ENCODE measurements at regions not wholly inside any gene's neighbourhood (a gene's known extent, or its start where the extent isn't known, plus 50 kb on each side); places are given as distances from the start of the nearest gene placed in this dataset.
"Not testable (repeated sequence)": the region's sequence is repeated elsewhere in the genome, so short reads cannot be mapped to it uniquely, and the experiment has no call there.

- not testable (repeated sequence) for DNase-seq
These were observed 358.2 kb upstream of the C1orf174 start for GRCh38 chr1:4258146-4258777.

- no peak for DNase-seq
These were observed 361.3 kb upstream of the C1orf174 start for GRCh38 chr1:4261327-4261726.

DNA sequence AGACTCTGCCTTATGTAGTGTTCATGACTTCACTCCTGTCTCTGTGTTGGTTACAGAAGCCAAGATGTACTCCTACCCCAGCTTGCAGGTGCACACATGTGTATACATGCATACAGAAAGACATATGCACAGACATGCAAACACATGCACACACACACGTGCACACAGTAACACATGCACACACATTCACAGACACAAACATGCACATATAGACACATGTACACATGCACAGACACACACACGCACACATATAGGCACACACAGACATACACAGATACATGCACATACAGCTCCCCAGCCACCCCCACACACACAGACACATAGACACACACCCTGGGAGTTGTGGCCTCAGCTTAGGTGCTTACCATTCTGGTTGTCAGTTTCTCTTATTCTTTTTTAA is 362.6 kb upstream of the C1orf174 start:
- no peak for DNase-seq

- no peak for DNase-seq
These were observed 363.6 kb upstream of the C1orf174 start for GRCh38 chr1:4263699-4264098.

- DNase-seq = no peak
These were observed 365.8 kb upstream of the C1orf174 start for GRCh38 chr1:4265836-4266235.

DNA sequence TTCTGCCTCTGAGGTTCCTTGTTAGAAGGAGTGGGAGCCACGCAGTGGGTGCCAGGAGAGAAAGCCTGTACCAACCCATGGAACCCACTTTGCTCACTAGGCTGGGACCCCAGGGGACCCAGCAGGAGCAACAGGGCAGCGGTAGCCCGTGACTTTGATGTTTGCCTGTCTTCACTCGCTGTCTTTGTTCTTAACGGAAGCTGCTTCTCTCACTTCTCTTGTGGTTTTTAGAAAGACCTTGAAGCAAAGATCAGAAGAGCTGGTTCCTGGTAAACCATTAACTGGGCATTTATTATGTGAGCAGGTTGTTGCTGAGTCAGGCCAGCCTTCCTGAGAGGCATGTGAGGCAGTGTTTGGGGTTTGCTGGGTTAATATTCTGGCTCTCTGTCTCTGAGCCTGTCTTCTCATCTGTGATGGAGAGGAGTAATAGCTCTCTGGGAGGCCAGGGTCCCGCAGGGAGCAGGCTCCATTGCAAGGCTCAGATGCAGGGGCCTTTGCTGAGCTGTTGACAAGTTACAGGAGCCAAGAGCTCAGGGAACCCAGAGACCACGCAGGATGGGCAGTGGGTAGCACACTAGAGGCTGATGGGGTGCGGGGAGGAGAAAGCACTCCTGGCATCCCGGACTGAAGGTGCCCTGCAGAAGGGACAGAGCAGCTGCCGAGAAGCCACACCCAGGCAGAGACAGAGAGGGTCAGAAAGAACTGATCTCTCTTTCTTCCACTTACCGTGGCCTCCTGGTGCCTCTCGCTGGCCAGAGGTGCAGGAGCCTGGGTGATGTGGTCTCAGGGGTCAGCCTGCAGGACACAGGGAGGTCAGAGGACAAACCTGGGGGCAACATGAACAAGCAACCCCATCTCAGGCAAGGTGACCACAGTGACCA is 367.5 kb upstream of the C1orf174 start:
- DNase-seq = no peak

DNA sequence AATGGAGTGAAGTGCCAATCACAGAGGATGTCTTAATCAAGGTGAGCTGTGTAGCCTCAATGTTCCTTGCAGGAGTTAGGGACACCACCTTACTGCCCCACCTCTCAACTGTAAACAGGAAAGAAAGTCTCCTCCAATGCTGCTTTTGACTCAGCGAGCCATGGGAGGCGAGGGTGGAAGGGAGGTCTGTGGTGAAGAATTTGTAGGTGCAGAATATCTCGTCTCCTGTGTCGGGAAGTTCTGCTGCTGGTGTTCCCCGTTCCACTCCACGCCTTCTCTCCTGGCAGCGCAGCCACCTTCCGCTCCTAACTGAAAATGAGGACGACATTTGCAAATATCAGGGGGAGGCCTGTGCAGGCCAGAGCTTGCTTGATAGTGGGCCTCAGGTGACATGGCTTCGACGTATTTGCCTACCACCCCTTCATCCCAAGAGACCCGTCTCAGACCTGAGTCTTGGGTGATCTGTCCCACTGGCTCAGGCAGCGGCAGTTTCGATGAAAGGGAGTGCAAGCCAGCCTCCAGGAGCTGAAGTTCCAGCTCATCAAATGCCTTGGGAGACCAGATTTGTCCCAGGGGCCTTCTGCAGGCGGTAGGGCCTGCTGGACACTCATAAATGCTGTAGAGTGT is 368.3 kb upstream of the C1orf174 start:
- DNase-seq = no peak

DNA sequence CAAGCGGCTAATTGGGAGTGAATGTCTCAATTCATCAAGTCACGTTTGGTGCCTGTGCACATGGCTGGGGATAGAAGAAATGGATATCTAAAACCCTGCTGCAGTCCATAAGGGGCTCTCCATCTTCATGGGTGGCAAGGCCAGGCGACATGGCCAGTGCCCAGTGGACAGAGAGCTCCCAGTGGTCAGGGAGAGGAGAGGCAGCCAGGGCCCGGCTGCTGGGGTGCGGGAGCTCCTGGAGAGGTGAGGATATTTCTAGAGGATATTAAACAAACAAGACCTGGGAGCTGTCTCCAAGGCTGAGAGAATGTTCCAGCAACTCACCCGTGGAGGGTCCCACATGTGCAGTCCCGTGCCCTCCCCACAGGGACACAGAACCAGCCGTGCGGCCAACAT is 368.8 kb upstream of the C1orf174 start:
- no peak for DNase-seq

GRCh38 chr1:4269330-4269729 is 369.3 kb upstream of the C1orf174 start:
- DNase-seq = no peak

GRCh38 chr1:4269952-4270570 is 370.0 kb upstream of the C1orf174 start:
- no peak for DNase-seq

GRCh38 chr1:4270651-4271337 is 370.7 kb upstream of the C1orf174 start:
- no peak for DNase-seq

DNA sequence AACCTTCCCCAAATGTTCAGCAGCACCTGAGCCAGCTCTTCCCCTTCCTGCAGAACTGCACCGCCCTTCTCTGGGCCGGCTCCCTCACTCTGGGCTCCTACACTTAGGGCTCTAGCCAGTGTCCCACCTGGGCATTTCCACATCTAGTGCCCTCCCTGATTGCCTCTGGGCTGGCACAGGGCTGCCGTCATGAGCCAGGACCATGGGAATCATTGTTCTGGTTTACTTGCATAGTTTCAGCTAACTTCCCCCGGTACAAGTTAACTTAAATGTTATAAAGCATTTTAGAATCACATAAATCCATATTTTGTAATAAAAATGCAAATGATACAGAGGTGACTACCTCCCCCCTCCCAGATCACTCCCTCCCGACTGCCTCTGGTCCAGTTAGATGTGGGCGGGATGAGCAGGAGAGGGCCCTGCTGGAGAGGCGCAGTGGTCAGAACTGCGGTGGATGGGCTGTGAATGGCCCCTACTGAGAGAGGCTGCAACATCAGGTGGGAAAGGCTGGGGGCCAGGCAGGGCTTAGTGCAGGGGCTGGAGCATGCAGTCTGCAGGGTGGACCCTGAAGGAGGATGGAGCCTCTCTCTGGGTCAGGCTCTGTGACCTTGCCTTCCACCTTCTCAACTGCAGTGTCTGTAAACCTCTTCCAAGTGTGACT is 371.4 kb upstream of the C1orf174 start:
- no peak for DNase-seq

GRCh38 chr1:4272568-4272967 is 372.5 kb upstream of the C1orf174 start:
- no peak for DNase-seq

DNA sequence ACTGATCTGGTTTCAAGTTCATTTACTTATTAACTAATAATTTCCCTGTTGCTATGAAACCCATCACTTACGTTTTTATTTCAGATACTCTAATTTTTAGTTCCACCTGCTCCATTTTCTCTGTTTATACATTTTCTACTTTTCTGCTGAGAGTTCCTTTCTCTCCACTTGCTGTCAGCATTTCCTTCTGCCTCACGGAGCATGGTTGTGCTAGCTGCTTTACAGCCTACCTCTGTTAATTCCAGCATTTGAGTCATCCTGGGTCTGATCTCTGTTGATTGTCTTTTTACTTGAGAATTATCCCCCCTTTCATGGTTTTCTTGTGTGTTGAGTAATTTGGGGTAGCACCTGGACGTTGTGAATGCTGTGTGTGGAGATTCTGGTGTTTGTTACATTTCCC is 373.2 kb upstream of the C1orf174 start:
- no peak for DNase-seq

- no peak for DNase-seq
These were observed 373.7 kb upstream of the C1orf174 start for GRCh38 chr1:4273747-4274146.

GRCh38 chr1:4275083-4275482 is 375.0 kb upstream of the C1orf174 start:
- DNase-seq = no peak

- DNase-seq = no peak
These were observed 376.2 kb upstream of the C1orf174 start for GRCh38 chr1:4276238-4276637.

DNA sequence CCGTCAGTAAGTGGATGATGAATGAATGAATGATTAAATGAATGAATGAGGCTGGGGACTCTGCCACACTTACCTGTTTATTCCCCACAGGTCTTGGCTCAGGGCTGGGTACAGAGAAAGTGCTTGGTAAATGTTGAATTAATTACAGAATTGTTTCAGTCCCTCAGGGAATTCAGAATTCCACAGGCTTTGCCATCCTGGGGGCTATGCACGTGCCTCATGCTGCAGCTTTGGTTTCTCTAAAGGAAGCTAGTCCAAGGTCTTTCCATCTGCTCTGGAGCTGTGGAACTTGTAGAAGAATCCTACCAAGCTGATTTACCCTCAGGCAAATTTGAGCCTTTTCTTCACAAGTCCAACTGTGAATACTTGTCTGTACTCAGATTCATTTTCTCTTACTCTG is 376.8 kb upstream of the AJAP1 start:
- no peak for DNase-seq

- DNase-seq = no peak
These were observed 369.4 kb upstream of the AJAP1 start for GRCh38 chr1:4284976-4285375.

GRCh38 chr1:4292861-4293260 is 361.5 kb upstream of the AJAP1 start:
- DNase-seq = no peak

GRCh38 chr1:4298361-4299083 is 355.9 kb upstream of the AJAP1 start:
- DNase-seq = no peak

DNA sequence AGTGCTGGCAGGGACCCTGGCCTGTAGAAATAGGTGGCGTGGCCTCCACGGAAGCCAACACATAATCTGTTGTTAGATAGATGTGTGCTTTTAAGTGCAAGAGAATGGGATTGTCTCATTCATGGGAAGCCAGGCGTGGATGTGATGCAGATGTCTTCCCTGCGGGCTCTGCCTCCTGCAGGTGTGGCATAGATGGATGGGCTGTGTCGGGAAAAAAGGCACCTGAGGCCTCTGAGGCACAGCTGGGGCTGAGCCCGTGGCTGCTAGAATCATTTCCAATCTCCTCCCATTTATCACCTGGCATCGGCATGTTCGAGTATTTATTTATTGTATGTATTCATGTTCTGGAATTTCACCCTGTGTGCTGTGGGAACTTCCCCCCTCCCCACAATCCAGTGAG is 353.4 kb upstream of the AJAP1 start:
- DNase-seq = no peak

All from NCI-H1436 (cell line).